ENCODE measurements at regions not wholly inside any gene's neighbourhood (a gene's known extent, or its start where the extent isn't known, plus 50 kb on each side); places are given as distances from the start of the nearest gene placed in this dataset.

- no peak overlapping the region for H3K27ac ChIP-seq
- no peak for TF ChIP-seq CTCF (IDR thresholded peaks at IDR 0.05)
- peaks cover 21% of the 10 kb centered on the region for H3K27me3 ChIP-seq
- H3K9me3 ChIP-seq = no peaks in the 10 kb centered on the region
- no peak overlapping the region for H3K4me3 ChIP-seq (ENCODE audit: low read depth in 1 of 2, low read length in 1 of 2)
- H3K36me3 ChIP-seq = no peaks in the 10 kb centered on the region
- H3K4me1 ChIP-seq (ENCODE audit: control insufficient read depth in 1 of 2, insufficient read depth in 1 of 2, low read depth in 1 of 2, low read length in 1 of 2) = no peaks in the 10 kb centered on the region
Observed at GRCh38 chr16:85205747-85206471, 93.6 kb upstream of the CIBAR2 start.

GRCh38 chr16:85206472-85207356 lies 94.4 kb upstream of the CIBAR2 start:
- Histone ChIP-seq H3K27ac (no peak overlapping the region), H3K4me1 (ENCODE audit: control insufficient read depth in 1 of 2, insufficient read depth in 1 of 2, low read depth in 1 of 2, low read length in 1 of 2) (no peaks in the 10 kb centered on the region), H3K4me3 (ENCODE audit: low read depth in 1 of 2, low read length in 1 of 2) (no peak overlapping the region), H3K9me3 (no peaks in the 10 kb centered on the region), H3K36me3 (no peaks in the 10 kb centered on the region), H3K27me3 (peaks cover 21% of the 10 kb centered on the region)
- no peak for TF ChIP-seq CTCF (IDR thresholded peaks at IDR 0.05)

- TF ChIP-seq CTCF (IDR thresholded peaks at IDR 0.05) = no peak
- Histone ChIP-seq H3K9me3 (no peaks in the 10 kb centered on the region), H3K36me3 (no peaks in the 10 kb centered on the region), H3K27ac (no peak overlapping the region), H3K4me3 (ENCODE audit: low read depth in 1 of 2, low read length in 1 of 2) (no peak overlapping the region), H3K4me1 (ENCODE audit: control insufficient read depth in 1 of 2, insufficient read depth in 1 of 2, low read depth in 1 of 2, low read length in 1 of 2) (no peaks in the 10 kb centered on the region), H3K27me3 (peaks cover 21% of the 10 kb centered on the region)
Observed at GRCh38 chr16:85207357-85207921, 95.2 kb upstream of the CIBAR2 start.

GRCh38 chr16:85208181-85208580 lies 95.9 kb upstream of the CIBAR2 start:
- no peaks in the 10 kb centered on the region for H3K9me3 ChIP-seq
- no peaks in the 10 kb centered on the region for H3K36me3 ChIP-seq
- TF ChIP-seq CTCF (IDR thresholded peaks at IDR 0.05) = no peak
- H3K27me3 ChIP-seq = peaks cover 21% of the 10 kb centered on the region
- no peaks in the 10 kb centered on the region for H3K4me1 ChIP-seq (ENCODE audit: control insufficient read depth in 1 of 2, insufficient read depth in 1 of 2, low read depth in 1 of 2, low read length in 1 of 2)
- H3K4me3 ChIP-seq (ENCODE audit: low read depth in 1 of 2, low read length in 1 of 2) = no peak overlapping the region
- no peak overlapping the region for H3K27ac ChIP-seq

- H3K9me3 ChIP-seq = no peaks in the 10 kb centered on the region
- no peak overlapping the region for H3K27ac ChIP-seq
- no peaks in the 10 kb centered on the region for H3K36me3 ChIP-seq
- TF ChIP-seq CTCF (IDR thresholded peaks at IDR 0.05) = no peak
- H3K27me3 ChIP-seq = peaks cover 21% of the 10 kb centered on the region
- no peaks in the 10 kb centered on the region for H3K4me1 ChIP-seq (ENCODE audit: control insufficient read depth in 1 of 2, insufficient read depth in 1 of 2, low read depth in 1 of 2, low read length in 1 of 2)
- no peak overlapping the region for H3K4me3 ChIP-seq (ENCODE audit: low read depth in 1 of 2, low read length in 1 of 2)
Observed at GRCh38 chr16:85208643-85209520, 96.6 kb upstream of the CIBAR2 start.
